OCI-LY7 (cell line): ENCODE measurements at regions not wholly inside any gene's neighbourhood (a gene's known extent, or its start where the extent isn't known, plus 50 kb on each side); places are given as distances from the start of the nearest gene placed in this dataset.

Source experiments
- BruUV-seq: library from RNA; stranded (reverse); fragments of 400-500 nt; replicated peaks from 2 replicates; lab custom pipeline; 2021; lab: Mats Ljungman, UMichigan
- CTCF ChIA-PET: fragments of 300-600 bp; sonication (Branson Sonifier 250); formaldehyde crosslinking; loops from one replicate; lab custom pipeline; 2022; ENCODE audit warnings: antibody characterized with exemption; ENCODE audit not compliant: unreplicated experiment; lab: Charles Lee
- POLR2A ChIA-PET: fragments of 300-600 bp; sonication (Branson Sonifier 250); formaldehyde crosslinking; loops from one replicate; lab custom pipeline; 2022; ENCODE audit warnings: antibody characterized with exemption; lab: Charles Lee
- DNase-seq: peaks from one replicate; pipeline ENCODE4 v3.0.0-alpha.2; 2015; ENCODE audit warnings: low spot score
- H2AFZ ChIP-seq: fragments of 200-600 bp; sonication (generic), shearing (Covaris generic); 2 replicates; pipeline ENCODE4 v1.6.1; 2014; ENCODE audit warnings: mild to moderate bottlenecking, antibody characterized with exemption, low read length, moderate library complexity
- H3K27ac ChIP-seq: fragments of 200-600 bp; sonication (generic); 2 replicates; pipeline ENCODE4 v1.5.1; 2014; ENCODE audit warnings: mixed run types, low read depth, mild to moderate bottlenecking, moderate library complexity, low read length, inconsistent platforms; ENCODE audit not compliant: poor library complexity, severe bottlenecking
- H3K36me3 ChIP-seq: fragments of 200-600 bp; sonication (generic); 2 replicates; pipeline ENCODE4 v1.6.1; 2014; ENCODE audit warnings: mild to moderate bottlenecking, antibody characterized with exemption, low read length, moderate library complexity, mixed read lengths; ENCODE audit not compliant: insufficient read depth
- H3K4me1 ChIP-seq: fragments of 200-600 bp; sonication (generic); 2 replicates; pipeline ENCODE4 v1.5.1; 2014; ENCODE audit warnings: mild to moderate bottlenecking, low read length; ENCODE audit not compliant: insufficient read depth, poor library complexity, severe bottlenecking
- H3K4me2 ChIP-seq: fragments of 200-600 bp; sonication (generic); 2 replicates; pipeline ENCODE4 v1.6.1; 2014; ENCODE audit warnings: mild to moderate bottlenecking, low read length
- H3K4me3 ChIP-seq: fragments of 200-600 bp; sonication (generic); 2 replicates; pipeline ENCODE4 v1.5.1; 2014; ENCODE audit warnings: mild to moderate bottlenecking, low read depth, low read length; ENCODE audit not compliant: poor library complexity, severe bottlenecking
- H3K79me2 ChIP-seq: fragments of 200-600 bp; sonication (generic); 2 replicates; pipeline ENCODE4 v1.6.1; 2016; ENCODE audit warnings: low read depth, mild to moderate bottlenecking, low read length, moderate library complexity, mixed read lengths; ENCODE audit not compliant: insufficient read depth
- H3K9me2 ChIP-seq: fragments of 200-600 bp; sonication (generic); 2 replicates; pipeline ENCODE4 v1.6.1; 2016; ENCODE audit warnings: mild to moderate bottlenecking, low read length, mixed read lengths; ENCODE audit not compliant: insufficient read depth
- H3K9me3 ChIP-seq: fragments of 200-600 bp; sonication (generic); 2 replicates; pipeline ENCODE4 v1.6.1; 2014; ENCODE audit warnings: mild to moderate bottlenecking, mixed run types, low read length, mixed read lengths
- H4K20me1 ChIP-seq: fragments of 200-600 bp; sonication (generic); 2 replicates; pipeline ENCODE4 v1.6.1; 2014; ENCODE audit warnings: mild to moderate bottlenecking, antibody characterized with exemption, low read length, moderate library complexity, mixed read lengths; ENCODE audit not compliant: insufficient read depth
- EZH2phosphoT487 ChIP-seq: fragments of 200-600 bp; sonication (generic); IDR thresholded peaks from 2 replicates; pipeline ENCODE4 v1.6.1; 2018; ENCODE audit warnings: low read depth, borderline replicate concordance, mild to moderate bottlenecking, mixed run types, antibody characterized with exemption, low read length, moderate library complexity, mixed read lengths
- intact Hi-C: fragments of 100-400 bp; cut with micrococcal nuclease; formaldehyde crosslinking; loops from one replicate; pipeline ENCODE4 v1.10.0; 2022; ENCODE audit not compliant: unreplicated experiment
- TF ChIP-seq, protein P1 (sequence below): fragments of 200-600 bp; sonication (generic); conservative IDR thresholded peaks from 2 replicates; pipeline ENCODE4 v1.5.1; 2014; ENCODE audit warnings: mild to moderate bottlenecking, antibody characterized with exemption, low read length, moderate library complexity, mixed read lengths

DNA sequence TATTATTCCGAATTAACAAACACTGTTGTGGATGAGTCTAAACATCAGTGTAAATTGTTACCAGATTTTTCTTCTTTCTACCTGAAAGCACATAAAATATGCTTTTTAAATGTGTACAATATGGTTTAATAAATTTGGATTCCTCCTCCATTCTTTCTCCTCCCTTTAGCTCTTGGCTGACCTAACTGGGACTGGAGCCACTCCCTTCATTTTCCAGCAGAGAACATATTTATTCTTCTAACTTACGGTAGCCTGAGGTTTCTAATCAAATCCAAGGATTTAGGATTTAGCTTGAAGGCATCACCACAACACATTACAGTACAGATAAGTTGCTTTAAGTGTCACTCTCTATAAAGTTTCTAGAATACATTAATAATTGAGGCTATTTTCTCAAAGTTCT, 88.2 kb upstream of the SEMA3C start:
- no peak for DNase-seq
- ChIA-PET POLR2A (no interaction called here), CTCF (no interaction called here)
- Histone ChIP-seq H4K20me1 (no peaks in the 10 kb centered on the region), H3K9me2 (no peaks in the 10 kb centered on the region), H3K4me2 (no peak overlapping the region), H3K9me3 (no peaks in the 10 kb centered on the region), H3K36me3 (no peaks in the 10 kb centered on the region), H3K27ac (no peak overlapping the region), H3K79me2 (no peaks in the 10 kb centered on the region), H3K4me3 (no peak overlapping the region), H2AFZ (no peak overlapping the region), H3K4me1 (no peaks in the 10 kb centered on the region)
- no TSS peak for BruUV-seq
- intact Hi-C loops = no loop called here
- TF ChIP-seq EZH2phosphoT487 = no peak
- TF ChIP-seq, protein P1, sequence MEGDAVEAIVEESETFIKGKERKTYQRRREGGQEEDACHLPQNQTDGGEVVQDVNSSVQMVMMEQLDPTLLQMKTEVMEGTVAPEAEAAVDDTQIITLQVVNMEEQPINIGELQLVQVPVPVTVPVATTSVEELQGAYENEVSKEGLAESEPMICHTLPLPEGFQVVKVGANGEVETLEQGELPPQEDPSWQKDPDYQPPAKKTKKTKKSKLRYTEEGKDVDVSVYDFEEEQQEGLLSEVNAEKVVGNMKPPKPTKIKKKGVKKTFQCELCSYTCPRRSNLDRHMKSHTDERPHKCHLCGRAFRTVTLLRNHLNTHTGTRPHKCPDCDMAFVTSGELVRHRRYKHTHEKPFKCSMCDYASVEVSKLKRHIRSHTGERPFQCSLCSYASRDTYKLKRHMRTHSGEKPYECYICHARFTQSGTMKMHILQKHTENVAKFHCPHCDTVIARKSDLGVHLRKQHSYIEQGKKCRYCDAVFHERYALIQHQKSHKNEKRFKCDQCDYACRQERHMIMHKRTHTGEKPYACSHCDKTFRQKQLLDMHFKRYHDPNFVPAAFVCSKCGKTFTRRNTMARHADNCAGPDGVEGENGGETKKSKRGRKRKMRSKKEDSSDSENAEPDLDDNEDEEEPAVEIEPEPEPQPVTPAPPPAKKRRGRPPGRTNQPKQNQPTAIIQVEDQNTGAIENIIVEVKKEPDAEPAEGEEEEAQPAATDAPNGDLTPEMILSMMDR = no peak

GRCh38 chr7:81005254-81005653, 86.4 kb upstream of the SEMA3C start:
- BruUV-seq = no TSS peak
- no peak overlapping the region for H3K4me2 ChIP-seq
- intact Hi-C loops = no loop called here
- TF ChIP-seq, protein P1 = no peak
- no peaks in the 10 kb centered on the region for H3K79me2 ChIP-seq
- H3K9me2 ChIP-seq = no peaks in the 10 kb centered on the region
- POLR2A ChIA-PET = interaction anchor here (0.6 kb wide), 1 partner anchor 787 kb away, joined by 3 read pairs; no protein-coding TSS in a partner anchor
- no peak overlapping the region for H3K27ac ChIP-seq
- no peak overlapping the region for H3K4me3 ChIP-seq
- CTCF ChIA-PET = no interaction called here
- no peak for DNase-seq
- H3K9me3 ChIP-seq = no peaks in the 10 kb centered on the region
- no peak overlapping the region for H2AFZ ChIP-seq
- no peaks in the 10 kb centered on the region for H4K20me1 ChIP-seq
- no peaks in the 10 kb centered on the region for H3K4me1 ChIP-seq
- H3K36me3 ChIP-seq = no peaks in the 10 kb centered on the region

GRCh38 chr7:81004098-81004497, 85.2 kb upstream of the SEMA3C start:
- intact Hi-C loops = no loop called here
- Histone ChIP-seq H3K9me2 (no peaks in the 10 kb centered on the region), H2AFZ (no peak overlapping the region), H3K4me2 (no peak overlapping the region), H3K4me3 (no peak overlapping the region), H3K4me1 (no peaks in the 10 kb centered on the region), H3K36me3 (no peaks in the 10 kb centered on the region), H3K79me2 (no peaks in the 10 kb centered on the region), H3K9me3 (no peaks in the 10 kb centered on the region), H4K20me1 (no peaks in the 10 kb centered on the region), H3K27ac (no peak overlapping the region)
- DNase-seq = no peak
- CTCF ChIA-PET = no interaction called here
- no TSS peak for BruUV-seq
- TF ChIP-seq, protein P1 = no peak
- no peak for TF ChIP-seq EZH2phosphoT487
- POLR2A ChIA-PET = interaction anchor here (0.6 to 0.7 kb wide), 2 partner anchors 387 to 639 kb away, joined by 3 read pairs; no protein-coding TSS in a partner anchor
